ENCODE measurements at regions not wholly inside any gene's neighbourhood (a gene's known extent, or its start where the extent isn't known, plus 50 kb on each side); places are given as distances from the start of the nearest gene placed in this dataset.
A peak's percentile ranks its signal among the peaks of the same experiment; 100 is the strongest.

GRCh38 chr13:110010404-110011138 lies 224.2 kb upstream of the IRS2 start:
- Mint-ChIP-seq H3K36me3 (ENCODE audit: low read depth) (no peaks in the 10 kb centered on the region), H3K27ac (ENCODE audit: unreplicated experiment) (peak overlapping the region; percentile 94), H3K27me3 (ENCODE audit: low read depth) (no peaks in the 10 kb centered on the region), H3K4me3 (ENCODE audit: unreplicated experiment) (no peak overlapping the region), H3K9me3 (ENCODE audit: low read depth) (no peaks in the 10 kb centered on the region), H3K4me1 (ENCODE audit: low read depth) (peaks cover 62% of the 10 kb centered on the region)
- TF ChIP-seq, protein P1, sequence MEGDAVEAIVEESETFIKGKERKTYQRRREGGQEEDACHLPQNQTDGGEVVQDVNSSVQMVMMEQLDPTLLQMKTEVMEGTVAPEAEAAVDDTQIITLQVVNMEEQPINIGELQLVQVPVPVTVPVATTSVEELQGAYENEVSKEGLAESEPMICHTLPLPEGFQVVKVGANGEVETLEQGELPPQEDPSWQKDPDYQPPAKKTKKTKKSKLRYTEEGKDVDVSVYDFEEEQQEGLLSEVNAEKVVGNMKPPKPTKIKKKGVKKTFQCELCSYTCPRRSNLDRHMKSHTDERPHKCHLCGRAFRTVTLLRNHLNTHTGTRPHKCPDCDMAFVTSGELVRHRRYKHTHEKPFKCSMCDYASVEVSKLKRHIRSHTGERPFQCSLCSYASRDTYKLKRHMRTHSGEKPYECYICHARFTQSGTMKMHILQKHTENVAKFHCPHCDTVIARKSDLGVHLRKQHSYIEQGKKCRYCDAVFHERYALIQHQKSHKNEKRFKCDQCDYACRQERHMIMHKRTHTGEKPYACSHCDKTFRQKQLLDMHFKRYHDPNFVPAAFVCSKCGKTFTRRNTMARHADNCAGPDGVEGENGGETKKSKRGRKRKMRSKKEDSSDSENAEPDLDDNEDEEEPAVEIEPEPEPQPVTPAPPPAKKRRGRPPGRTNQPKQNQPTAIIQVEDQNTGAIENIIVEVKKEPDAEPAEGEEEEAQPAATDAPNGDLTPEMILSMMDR (IDR thresholded peaks at IDR 0.05), result no peak
- no peak for DNase-seq (ENCODE audit: low spot score)

DNA sequence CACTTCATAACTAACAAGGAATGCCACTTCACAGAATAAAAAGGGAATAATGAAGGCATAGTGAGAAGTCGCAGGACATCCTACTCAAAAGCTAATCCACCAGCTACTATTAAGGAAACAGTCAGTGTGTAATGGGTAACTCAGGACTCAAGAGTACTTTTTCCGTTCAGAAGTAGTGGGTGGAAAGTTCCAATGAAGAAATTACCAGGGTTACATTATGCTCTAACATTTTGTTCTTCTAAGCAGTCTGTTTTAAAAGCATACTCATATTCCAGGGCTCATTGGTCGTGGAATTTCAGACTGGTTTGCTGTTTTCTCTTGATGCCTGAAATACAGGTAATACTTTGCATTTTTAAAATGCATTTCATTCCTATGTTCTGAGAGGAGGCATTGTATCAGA lies 222.4 kb upstream of the IRS2 start:
- H3K4me1 Mint-ChIP-seq (ENCODE audit: low read depth), result peaks cover 50% of the 10 kb centered on the region
- no peaks in the 10 kb centered on the region for H3K27me3 Mint-ChIP-seq (ENCODE audit: low read depth)
- H3K9me3 Mint-ChIP-seq (ENCODE audit: low read depth), result no peaks in the 10 kb centered on the region
- H3K27ac Mint-ChIP-seq (ENCODE audit: unreplicated experiment), result no peak overlapping the region
- TF ChIP-seq, protein P1 (IDR thresholded peaks at IDR 0.05), result no peak
- no peaks in the 10 kb centered on the region for H3K36me3 Mint-ChIP-seq (ENCODE audit: low read depth)
- no peak for DNase-seq (ENCODE audit: low spot score)
- H3K4me3 Mint-ChIP-seq (ENCODE audit: unreplicated experiment), result no peak overlapping the region

GRCh38 chr13:110006304-110006703 lies 219.9 kb upstream of the IRS2 start:
- Mint-ChIP-seq H3K27me3 (ENCODE audit: low read depth) (no peaks in the 10 kb centered on the region), H3K9me3 (ENCODE audit: low read depth) (peaks cover 4% of the 10 kb centered on the region), H3K27ac (ENCODE audit: unreplicated experiment) (no peak overlapping the region), H3K4me1 (ENCODE audit: low read depth) (peaks cover 37% of the 10 kb centered on the region), H3K36me3 (ENCODE audit: low read depth) (no peaks in the 10 kb centered on the region), H3K4me3 (ENCODE audit: unreplicated experiment) (no peak overlapping the region)
- TF ChIP-seq, protein P1 (IDR thresholded peaks at IDR 0.05), result no peak
- DNase-seq (ENCODE audit: low spot score), result no peak

DNA sequence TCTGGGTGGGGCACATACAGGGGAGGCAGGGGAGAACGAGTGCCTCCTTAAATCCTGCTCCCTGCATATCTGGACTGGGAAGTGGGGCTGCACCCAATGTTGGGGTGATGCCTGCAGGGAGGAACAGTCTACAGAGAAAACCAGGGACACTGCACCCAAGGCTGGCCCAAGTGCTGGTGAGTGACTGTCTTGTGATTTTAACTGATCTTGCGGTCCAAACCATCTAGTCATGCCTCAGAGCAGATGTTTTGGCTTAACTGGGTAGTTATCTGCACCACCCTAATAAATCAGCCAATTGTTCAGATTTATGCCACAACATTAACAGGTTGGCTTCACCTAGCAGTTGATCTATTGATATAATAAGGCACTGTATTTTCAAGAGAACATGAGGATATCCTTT lies 219.2 kb upstream of the IRS2 start:
- Mint-ChIP-seq H3K9me3 (ENCODE audit: low read depth) (peaks cover 4% of the 10 kb centered on the region), H3K36me3 (ENCODE audit: low read depth) (no peaks in the 10 kb centered on the region), H3K4me3 (ENCODE audit: unreplicated experiment) (no peak overlapping the region), H3K27me3 (ENCODE audit: low read depth) (no peaks in the 10 kb centered on the region), H3K27ac (ENCODE audit: unreplicated experiment) (no peak overlapping the region), H3K4me1 (ENCODE audit: low read depth) (peaks cover 37% of the 10 kb centered on the region)
- no peak for DNase-seq (ENCODE audit: low spot score)
- TF ChIP-seq, protein P1 (IDR thresholded peaks at IDR 0.05), result no peak

DNA sequence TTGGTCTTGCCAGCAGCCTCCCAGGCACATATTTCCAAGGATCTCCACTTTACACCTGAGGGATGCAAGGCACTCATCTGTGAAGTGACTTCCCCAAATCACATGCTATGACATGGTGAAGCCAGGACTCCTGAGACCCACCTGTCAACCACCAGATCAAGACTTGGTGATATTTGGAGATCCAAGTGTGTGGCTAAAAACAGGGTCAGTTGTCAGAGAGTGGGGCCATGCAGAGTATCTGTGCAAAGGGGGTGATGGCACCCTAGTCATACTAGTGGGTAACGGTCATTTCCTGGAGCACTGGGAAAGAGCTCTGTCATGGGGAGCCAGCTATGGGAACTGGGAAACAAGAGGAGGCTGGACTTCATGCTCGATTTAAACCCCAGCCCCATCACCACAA lies 218.4 kb upstream of the IRS2 start:
- peaks cover 38% of the 10 kb centered on the region for H3K4me1 Mint-ChIP-seq (ENCODE audit: low read depth)
- no peak overlapping the region for H3K4me3 Mint-ChIP-seq (ENCODE audit: unreplicated experiment)
- no peaks in the 10 kb centered on the region for H3K27me3 Mint-ChIP-seq (ENCODE audit: low read depth)
- H3K27ac Mint-ChIP-seq (ENCODE audit: unreplicated experiment), result no peak overlapping the region
- TF ChIP-seq, protein P1 (IDR thresholded peaks at IDR 0.05), result no peak
- peaks cover 4% of the 10 kb centered on the region for H3K9me3 Mint-ChIP-seq (ENCODE audit: low read depth)
- no peaks in the 10 kb centered on the region for H3K36me3 Mint-ChIP-seq (ENCODE audit: low read depth)
- no peak for DNase-seq (ENCODE audit: low spot score)

Measured in chondrocyte (in vitro differentiated cells).